ENCODE measurements at regions not wholly inside any gene's neighbourhood (a gene's known extent, or its start where the extent isn't known, plus 50 kb on each side); places are given as distances from the start of the nearest gene placed in this dataset.

- TF ChIP-seq, protein P1, sequence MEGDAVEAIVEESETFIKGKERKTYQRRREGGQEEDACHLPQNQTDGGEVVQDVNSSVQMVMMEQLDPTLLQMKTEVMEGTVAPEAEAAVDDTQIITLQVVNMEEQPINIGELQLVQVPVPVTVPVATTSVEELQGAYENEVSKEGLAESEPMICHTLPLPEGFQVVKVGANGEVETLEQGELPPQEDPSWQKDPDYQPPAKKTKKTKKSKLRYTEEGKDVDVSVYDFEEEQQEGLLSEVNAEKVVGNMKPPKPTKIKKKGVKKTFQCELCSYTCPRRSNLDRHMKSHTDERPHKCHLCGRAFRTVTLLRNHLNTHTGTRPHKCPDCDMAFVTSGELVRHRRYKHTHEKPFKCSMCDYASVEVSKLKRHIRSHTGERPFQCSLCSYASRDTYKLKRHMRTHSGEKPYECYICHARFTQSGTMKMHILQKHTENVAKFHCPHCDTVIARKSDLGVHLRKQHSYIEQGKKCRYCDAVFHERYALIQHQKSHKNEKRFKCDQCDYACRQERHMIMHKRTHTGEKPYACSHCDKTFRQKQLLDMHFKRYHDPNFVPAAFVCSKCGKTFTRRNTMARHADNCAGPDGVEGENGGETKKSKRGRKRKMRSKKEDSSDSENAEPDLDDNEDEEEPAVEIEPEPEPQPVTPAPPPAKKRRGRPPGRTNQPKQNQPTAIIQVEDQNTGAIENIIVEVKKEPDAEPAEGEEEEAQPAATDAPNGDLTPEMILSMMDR (IDR thresholded peaks at IDR 0.05): no peak
- H3K9me3 Mint-ChIP-seq: no peaks in the 10 kb centered on the region
These were observed 124.4 kb upstream of the UBE2E2 start for GRCh38 chr3:23078735-23079134.

DNA sequence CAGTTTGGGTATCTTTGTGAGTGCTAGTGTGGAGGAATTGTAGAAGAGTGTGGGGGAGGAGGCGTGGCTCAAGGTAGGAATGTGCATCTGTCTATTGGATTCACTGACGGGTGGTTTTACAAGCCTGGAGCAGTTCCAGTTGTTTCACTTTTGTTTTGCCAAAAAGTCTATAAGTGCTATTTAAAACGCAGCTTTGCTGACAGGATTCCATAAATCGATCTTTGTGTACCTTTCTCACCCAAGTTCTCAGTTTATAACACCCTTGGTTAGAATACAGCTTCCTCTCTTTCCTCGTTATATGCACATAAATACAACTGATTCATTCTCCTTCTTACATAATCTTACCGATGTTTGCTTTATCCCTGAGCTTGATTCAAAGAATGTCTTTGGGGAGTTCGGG, 123.2 kb upstream of the UBE2E2 start:
- Mint-ChIP-seq H3K36me3 (ENCODE audit: low read depth) (no peaks in the 10 kb centered on the region), H3K9me3 (no peaks in the 10 kb centered on the region), H3K4me3 (no peak overlapping the region), H3K27ac (no peak overlapping the region), H3K27me3 (no peaks in the 10 kb centered on the region), H3K4me1 (ENCODE audit: low read depth) (peaks cover 13% of the 10 kb centered on the region)
- Histone ChIP-seq H3K27ac (ENCODE audit: low read depth in 1 of 2, low read length in 2 of 2) (no peak overlapping the region), H3K27me3 (ENCODE audit: control insufficient read depth in 1 of 2, insufficient read depth in 2 of 2, low read length in 2 of 2) (no peaks in the 10 kb centered on the region), H3K36me3 (ENCODE audit: insufficient read depth, low read length) (no peaks in the 10 kb centered on the region), H3K4me1 (ENCODE audit: insufficient read depth, low read length) (no peaks in the 10 kb centered on the region), H3K4me3 (ENCODE audit: low read length) (no peak overlapping the region), H3K9me3 (ENCODE audit: control insufficient read depth in 1 of 2, insufficient read depth in 1 of 2, low read length in 2 of 2) (no peaks in the 10 kb centered on the region)
- TF ChIP-seq, protein P1 (IDR thresholded peaks at IDR 0.05): no peak
- DNase-seq (no peak), ATAC-seq (ENCODE audit: poor library complexity) (no peak)
- ChIA-PET CTCF (no interaction called here), POLR2A (no interaction called here)
- intact Hi-C loops (cut with DNase I, micrococcal nuclease): no loop called here

More at GRCh38 chr3:23078735-23079134, 124.4 kb upstream of the UBE2E2 start:
- POLR2A ChIA-PET: no interaction called here
- no peaks in the 10 kb centered on the region for H3K36me3 Mint-ChIP-seq (ENCODE audit: low read depth)
- DNase-seq: no peak
- Histone ChIP-seq H3K27me3 (ENCODE audit: control insufficient read depth in 1 of 2, insufficient read depth in 2 of 2, low read length in 2 of 2) (no peaks in the 10 kb centered on the region), H3K4me3 (ENCODE audit: low read length) (no peak overlapping the region), H3K36me3 (ENCODE audit: insufficient read depth, low read length) (no peaks in the 10 kb centered on the region), H3K4me1 (ENCODE audit: insufficient read depth, low read length) (no peaks in the 10 kb centered on the region), H3K27ac (ENCODE audit: low read depth in 1 of 2, low read length in 2 of 2) (no peak overlapping the region), H3K9me3 (ENCODE audit: control insufficient read depth in 1 of 2, insufficient read depth in 1 of 2, low read length in 2 of 2) (no peaks in the 10 kb centered on the region)
- peaks cover 13% of the 10 kb centered on the region for H3K4me1 Mint-ChIP-seq (ENCODE audit: low read depth)
- no peaks in the 10 kb centered on the region for H3K27me3 Mint-ChIP-seq
- intact Hi-C loops (cut with DNase I, micrococcal nuclease): no loop called here
- no peak overlapping the region for H3K27ac Mint-ChIP-seq
- CTCF ChIA-PET: no interaction called here
- ATAC-seq (ENCODE audit: poor library complexity): no peak
- no peak overlapping the region for H3K4me3 Mint-ChIP-seq

DNA sequence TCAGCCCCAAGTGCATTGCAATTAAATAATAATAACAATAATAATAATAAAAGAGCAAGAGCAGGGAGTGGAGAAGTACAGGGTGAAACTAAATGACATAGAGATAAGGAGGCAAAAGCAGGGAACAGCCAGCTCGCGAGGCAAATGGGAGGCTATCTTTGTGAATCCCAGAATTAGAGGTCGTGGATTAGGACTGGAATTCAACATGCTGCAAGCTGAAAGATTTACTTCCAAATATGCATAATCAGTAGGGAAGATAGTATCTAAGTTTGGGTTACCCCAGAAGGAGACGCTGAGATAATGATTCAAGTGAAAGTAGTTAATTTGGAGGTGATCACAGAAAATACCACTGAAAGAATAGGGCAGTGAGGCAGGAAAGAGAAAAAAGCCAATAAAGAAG, 119.4 kb upstream of the UBE2E2 start:
- Mint-ChIP-seq H3K4me3 (no peak overlapping the region), H3K27ac (no peak overlapping the region), H3K4me1 (ENCODE audit: low read depth) (peaks cover 13% of the 10 kb centered on the region), H3K27me3 (no peaks in the 10 kb centered on the region), H3K36me3 (ENCODE audit: low read depth) (no peaks in the 10 kb centered on the region), H3K9me3 (no peaks in the 10 kb centered on the region)
- intact Hi-C loops (cut with DNase I, micrococcal nuclease): no loop called here
- no peak overlapping the region for H3K4me3 ChIP-seq (ENCODE audit: low read length)
- POLR2A ChIA-PET: no interaction called here
- TF ChIP-seq, protein P1 (IDR thresholded peaks at IDR 0.05): no peak
- H3K36me3 ChIP-seq (ENCODE audit: insufficient read depth, low read length): no peaks in the 10 kb centered on the region
- ATAC-seq (ENCODE audit: poor library complexity) (no peak), DNase-seq (no peak)
- H3K9me3 ChIP-seq (ENCODE audit: control insufficient read depth in 1 of 2, insufficient read depth in 1 of 2, low read length in 2 of 2): no peaks in the 10 kb centered on the region
- H3K4me1 ChIP-seq (ENCODE audit: insufficient read depth, low read length): no peaks in the 10 kb centered on the region
- CTCF ChIA-PET: no interaction called here
- H3K27me3 ChIP-seq (ENCODE audit: control insufficient read depth in 1 of 2, insufficient read depth in 2 of 2, low read length in 2 of 2): no peaks in the 10 kb centered on the region
- no peak overlapping the region for H3K27ac ChIP-seq (ENCODE audit: low read depth in 1 of 2, low read length in 2 of 2)

Measured in CD4-positive, alpha-beta T cell (primary cell).